A549 (cell line): ENCODE measurements at regions not wholly inside any gene's neighbourhood (a gene's known extent, or its start where the extent isn't known, plus 50 kb on each side); places are given as distances from the start of the nearest gene placed in this dataset.

Experiments
- E2F6 ChIP-seq: IDR thresholded peaks from 2 replicates; pipeline ENCODE4 v1.6.1; 2012; ENCODE audit warnings: low read depth, borderline replicate concordance
- ELK1 ChIP-seq: fragments of 150-350 bp; IDR thresholded peaks from 2 replicates; pipeline ENCODE4 v1.6.1; 2014; ENCODE audit warnings: low read depth, mild to moderate bottlenecking, low read length
- POLR2A ChIP-seq: IDR thresholded peaks from 2 replicates; pipeline ENCODE4 v1.6.1; 2012; ENCODE audit warnings: mild to moderate bottlenecking, low read length
- RFX5 ChIP-seq: fragments of 450-650 bp; IDR thresholded peaks from 2 replicates; pipeline ENCODE4 v1.7.1; 2014; ENCODE audit warnings: antibody characterized with exemption, mild to moderate bottlenecking, moderate library complexity
- USF2 ChIP-seq: fragments of 450-650 bp; IDR thresholded peaks from 2 replicates; pipeline ENCODE4 v1.6.1; 2014; ENCODE audit warnings: antibody characterized with exemption
- TF ChIP-seq, protein P1 (sequence below): fragments of >200 bp; sonication (Bioruptor Twin); formaldehyde crosslinking; IDR thresholded peaks from 3 replicates; pipeline ENCODE4 v1.5.1; 2016

- no peak for TF ChIP-seq ELK1
- no peak for TF ChIP-seq USF2
- no peak for TF ChIP-seq POLR2A
- TF ChIP-seq, protein P1, sequence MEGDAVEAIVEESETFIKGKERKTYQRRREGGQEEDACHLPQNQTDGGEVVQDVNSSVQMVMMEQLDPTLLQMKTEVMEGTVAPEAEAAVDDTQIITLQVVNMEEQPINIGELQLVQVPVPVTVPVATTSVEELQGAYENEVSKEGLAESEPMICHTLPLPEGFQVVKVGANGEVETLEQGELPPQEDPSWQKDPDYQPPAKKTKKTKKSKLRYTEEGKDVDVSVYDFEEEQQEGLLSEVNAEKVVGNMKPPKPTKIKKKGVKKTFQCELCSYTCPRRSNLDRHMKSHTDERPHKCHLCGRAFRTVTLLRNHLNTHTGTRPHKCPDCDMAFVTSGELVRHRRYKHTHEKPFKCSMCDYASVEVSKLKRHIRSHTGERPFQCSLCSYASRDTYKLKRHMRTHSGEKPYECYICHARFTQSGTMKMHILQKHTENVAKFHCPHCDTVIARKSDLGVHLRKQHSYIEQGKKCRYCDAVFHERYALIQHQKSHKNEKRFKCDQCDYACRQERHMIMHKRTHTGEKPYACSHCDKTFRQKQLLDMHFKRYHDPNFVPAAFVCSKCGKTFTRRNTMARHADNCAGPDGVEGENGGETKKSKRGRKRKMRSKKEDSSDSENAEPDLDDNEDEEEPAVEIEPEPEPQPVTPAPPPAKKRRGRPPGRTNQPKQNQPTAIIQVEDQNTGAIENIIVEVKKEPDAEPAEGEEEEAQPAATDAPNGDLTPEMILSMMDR: no peak
- no peak for TF ChIP-seq E2F6
- TF ChIP-seq RFX5: no peak
These were observed 116.5 kb downstream of the GALR1 start for GRCh38 chr18:77366067-77366719.
